Gastrocnemius medialis (tissue), 4 donors: ENCODE measurements at regions not wholly inside any gene's neighbourhood (a gene's known extent, or its start where the extent isn't known, plus 50 kb on each side); places are given as distances from the start of the nearest gene placed in this dataset.

Source experiments
- POLR2A ChIP-seq, 2 donors: fragments of 450-650 bp; IDR thresholded peaks; one replicate each; pipeline ENCODE4 v1.6.1; 2017; ENCODE audit warnings: antibody characterized with exemption in 2 of 2, mild to moderate bottlenecking in 2 of 2, moderate library complexity in 2 of 2
- TF ChIP-seq, protein P1 (sequence below), 5 experiments: fragments of 450-650 bp in 3 of 5; fragments of 200-600 bp in 2 of 5; sonication (generic) in 2 of 5; IDR thresholded peaks in 4 of 5; conservative IDR thresholded peaks in 1 of 5; 1 replicate in 4 of 5; 2 replicates in 1 of 5; pipeline ENCODE4 v1.5.1; 2016 to 2019; ENCODE audit warnings: antibody characterized with exemption in 5 of 5, mild to moderate bottlenecking in 3 of 5, moderate library complexity in 3 of 5

DNA sequence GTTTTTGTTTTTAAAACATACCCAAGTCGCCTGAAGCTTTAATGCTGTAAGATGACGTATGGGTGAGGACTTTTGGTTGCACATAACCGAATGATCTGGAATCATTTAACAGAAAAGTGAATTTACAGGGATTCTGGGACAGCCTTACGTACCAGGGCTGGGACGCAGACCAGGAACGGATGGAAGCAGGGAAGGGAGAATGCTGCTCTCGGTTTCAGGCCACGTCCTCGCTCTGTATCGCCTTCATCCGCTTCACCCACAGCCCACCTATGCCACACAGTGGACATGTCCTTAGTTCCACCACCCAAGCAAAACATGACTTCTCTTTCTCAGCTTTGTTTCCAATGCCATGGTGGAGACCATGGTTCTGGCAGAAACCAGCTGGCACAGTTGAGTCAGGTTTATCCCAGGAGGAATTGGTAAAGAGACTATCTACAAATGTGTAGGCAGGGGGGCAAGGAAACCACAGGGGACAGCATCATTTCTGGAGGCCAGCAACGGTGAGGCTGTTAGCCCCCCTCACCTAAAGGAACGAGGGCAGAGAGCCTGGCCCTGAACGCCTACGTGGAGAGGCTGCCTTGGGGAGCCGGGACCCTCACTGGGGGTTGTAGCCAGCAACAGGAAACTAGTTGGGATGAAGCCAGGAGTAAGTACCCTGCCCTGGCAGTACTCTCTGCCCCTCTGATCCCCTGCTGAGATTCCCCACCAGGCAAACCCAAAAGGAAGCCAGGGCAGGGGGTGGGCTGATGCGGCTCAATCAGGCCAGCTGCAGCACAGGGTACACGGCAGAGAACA is 132.5 kb downstream of the NDUFA10 start:
- TF ChIP-seq, protein P1, sequence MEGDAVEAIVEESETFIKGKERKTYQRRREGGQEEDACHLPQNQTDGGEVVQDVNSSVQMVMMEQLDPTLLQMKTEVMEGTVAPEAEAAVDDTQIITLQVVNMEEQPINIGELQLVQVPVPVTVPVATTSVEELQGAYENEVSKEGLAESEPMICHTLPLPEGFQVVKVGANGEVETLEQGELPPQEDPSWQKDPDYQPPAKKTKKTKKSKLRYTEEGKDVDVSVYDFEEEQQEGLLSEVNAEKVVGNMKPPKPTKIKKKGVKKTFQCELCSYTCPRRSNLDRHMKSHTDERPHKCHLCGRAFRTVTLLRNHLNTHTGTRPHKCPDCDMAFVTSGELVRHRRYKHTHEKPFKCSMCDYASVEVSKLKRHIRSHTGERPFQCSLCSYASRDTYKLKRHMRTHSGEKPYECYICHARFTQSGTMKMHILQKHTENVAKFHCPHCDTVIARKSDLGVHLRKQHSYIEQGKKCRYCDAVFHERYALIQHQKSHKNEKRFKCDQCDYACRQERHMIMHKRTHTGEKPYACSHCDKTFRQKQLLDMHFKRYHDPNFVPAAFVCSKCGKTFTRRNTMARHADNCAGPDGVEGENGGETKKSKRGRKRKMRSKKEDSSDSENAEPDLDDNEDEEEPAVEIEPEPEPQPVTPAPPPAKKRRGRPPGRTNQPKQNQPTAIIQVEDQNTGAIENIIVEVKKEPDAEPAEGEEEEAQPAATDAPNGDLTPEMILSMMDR (IDR thresholded peaks at IDR 0.05 in 4 of 5, conservative IDR thresholded peaks at IDR 0.05 in 1 of 5): no peak
- no peak for TF ChIP-seq POLR2A (IDR thresholded peaks at IDR 0.05)
